GM18519 (cell line): ENCODE measurements at regions not wholly inside any gene's neighbourhood (a gene's known extent, or its start where the extent isn't known, plus 50 kb on each side); places are given as distances from the start of the nearest gene placed in this dataset.
A peak's percentile ranks its signal among the peaks of the same experiment; 100 is the strongest.

Experiments used
- ATAC-seq: cut with Tn5 transposase; IDR thresholded peaks from one replicate; pipeline ENCODE4 v1.9.1; 2021; ENCODE audit warnings: mild to moderate bottlenecking, moderate library complexity; ENCODE audit not compliant: unreplicated experiment, low FRiP score

DNA sequence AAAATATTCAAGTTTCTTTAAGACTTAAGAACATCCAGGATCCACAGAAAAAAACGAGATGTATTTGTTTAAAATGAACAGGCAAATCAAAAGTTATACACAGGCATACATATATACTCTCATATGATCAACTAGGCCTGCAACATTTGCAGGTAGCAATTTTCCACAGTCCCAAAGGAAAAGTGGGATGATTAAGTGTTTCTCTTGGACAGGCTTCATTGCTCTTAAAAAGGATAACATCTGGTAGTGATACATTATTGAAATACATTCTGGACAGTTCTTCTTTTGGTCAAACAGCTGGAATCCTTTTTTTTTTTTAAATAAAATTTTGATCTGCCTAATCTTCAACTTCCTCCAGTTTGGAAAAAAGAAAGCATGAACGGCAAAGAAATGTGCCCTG, 114.8 kb upstream of the TDRD3 start:
- no peak for ATAC-seq

GRCh38 chr13:60282708-60283107, 114.3 kb upstream of the TDRD3 start:
- no peak for ATAC-seq

GRCh38 chr13:60286707-60287106, 110.3 kb upstream of the TDRD3 start:
- ATAC-seq, result no peak

DNA sequence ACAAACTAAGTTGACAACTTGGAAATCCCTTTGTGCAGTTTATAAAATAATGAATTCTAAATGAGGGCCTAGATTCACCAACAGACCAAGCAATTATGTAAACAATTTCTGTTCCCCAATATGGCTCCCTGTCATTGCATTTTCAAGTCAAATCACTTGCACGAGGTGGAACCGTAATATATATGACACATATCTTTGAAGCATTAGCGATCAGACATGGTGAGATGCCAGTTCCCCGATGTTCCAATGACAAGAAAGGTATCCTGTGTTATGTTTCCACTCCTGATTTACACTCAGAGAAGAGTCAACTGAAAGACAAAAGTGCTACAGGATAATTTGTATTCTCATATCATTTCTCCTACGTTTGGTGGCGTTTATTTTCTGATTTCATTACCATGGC, 108.5 kb upstream of the TDRD3 start:
- no peak for ATAC-seq

GRCh38 chr13:60303166-60303565, 93.9 kb upstream of the TDRD3 start:
- ATAC-seq, result no peak

- no peak for ATAC-seq
Measured at GRCh38 chr13:60311527-60311926, 85.5 kb upstream of the TDRD3 start.

- no peak for ATAC-seq
Measured at GRCh38 chr13:60312851-60313505, 84.0 kb upstream of the TDRD3 start.

GRCh38 chr13:60318186-60318585, 78.8 kb upstream of the TDRD3 start:
- ATAC-seq, result no peak

- no peak for ATAC-seq
Measured at GRCh38 chr13:60324131-60324530, 72.9 kb upstream of the TDRD3 start.

DNA sequence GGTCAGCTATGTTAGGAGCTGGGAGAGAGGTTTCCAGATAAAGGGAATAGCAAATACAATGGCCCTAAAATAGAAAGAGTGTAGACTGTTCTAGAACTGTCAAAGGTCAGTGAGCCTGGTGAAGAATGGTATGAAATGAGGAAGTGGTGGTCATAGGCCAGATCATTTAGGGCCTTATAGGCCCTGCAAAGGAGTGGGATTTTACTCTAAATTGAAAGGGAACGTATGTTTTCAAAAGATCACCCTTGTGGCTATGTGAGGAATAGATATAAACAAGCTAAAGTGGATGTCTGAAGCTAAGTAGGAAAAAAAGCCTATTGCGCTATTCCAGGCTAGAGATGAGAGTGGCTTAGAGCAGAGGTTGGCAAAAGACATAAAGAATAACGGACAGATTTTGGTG, 70.7 kb upstream of the TDRD3 start:
- no peak for ATAC-seq

DNA sequence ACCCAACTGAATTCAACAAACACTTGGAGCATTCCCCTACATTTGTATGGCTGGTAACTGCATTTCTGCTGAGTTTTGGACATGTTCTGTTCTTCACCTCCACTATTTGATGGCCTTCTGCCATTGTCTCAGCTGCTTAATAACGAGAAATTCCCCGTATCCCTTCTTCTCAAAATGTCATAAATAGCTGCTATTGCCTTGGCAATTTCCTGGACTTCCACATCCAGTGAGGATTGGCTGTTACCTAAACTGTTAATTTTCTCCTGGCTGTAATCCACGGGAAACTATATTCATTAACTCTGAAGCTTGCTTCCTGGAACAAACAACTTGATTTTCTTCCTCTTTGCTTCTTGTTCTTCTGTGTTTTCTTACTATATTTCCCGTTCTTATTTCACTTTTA, 69.5 kb upstream of the TDRD3 start:
- no peak for ATAC-seq

- ATAC-seq, result no peak
Measured at GRCh38 chr13:60328073-60328472, 68.9 kb upstream of the TDRD3 start.

DNA sequence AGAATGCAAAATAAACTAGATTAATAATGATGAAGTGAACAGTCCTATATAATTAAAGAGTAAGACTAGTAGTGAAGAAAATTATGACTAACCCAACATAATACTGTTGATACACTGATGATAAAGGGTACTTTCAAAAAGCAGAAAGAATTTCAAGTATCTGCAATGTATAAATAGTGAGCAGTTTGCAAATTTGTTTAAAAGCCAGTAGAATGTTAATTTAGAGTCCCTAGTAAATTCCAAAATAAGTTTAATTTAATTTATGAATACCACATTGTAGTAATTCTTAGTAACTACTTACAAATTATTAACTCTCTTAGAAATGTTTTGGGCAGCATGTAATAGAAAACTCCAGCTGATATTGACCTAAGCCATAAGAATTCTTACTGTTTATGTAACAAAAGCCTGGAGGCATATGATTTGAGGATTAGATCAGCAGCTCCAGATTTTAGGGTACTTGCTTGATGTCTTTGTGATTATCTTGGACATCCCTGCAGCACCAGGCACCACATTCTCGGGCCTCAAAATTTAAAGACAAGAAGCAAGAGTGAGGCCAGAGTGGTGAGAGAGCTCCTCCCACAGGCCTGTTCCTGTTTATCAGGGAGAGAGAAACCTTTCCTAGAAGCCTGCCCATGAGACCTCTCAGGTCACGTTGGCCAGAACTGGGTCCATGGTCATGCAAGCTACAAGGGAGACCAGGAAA, 67.6 kb upstream of the TDRD3 start:
- peak; percentile 51 for ATAC-seq

DNA sequence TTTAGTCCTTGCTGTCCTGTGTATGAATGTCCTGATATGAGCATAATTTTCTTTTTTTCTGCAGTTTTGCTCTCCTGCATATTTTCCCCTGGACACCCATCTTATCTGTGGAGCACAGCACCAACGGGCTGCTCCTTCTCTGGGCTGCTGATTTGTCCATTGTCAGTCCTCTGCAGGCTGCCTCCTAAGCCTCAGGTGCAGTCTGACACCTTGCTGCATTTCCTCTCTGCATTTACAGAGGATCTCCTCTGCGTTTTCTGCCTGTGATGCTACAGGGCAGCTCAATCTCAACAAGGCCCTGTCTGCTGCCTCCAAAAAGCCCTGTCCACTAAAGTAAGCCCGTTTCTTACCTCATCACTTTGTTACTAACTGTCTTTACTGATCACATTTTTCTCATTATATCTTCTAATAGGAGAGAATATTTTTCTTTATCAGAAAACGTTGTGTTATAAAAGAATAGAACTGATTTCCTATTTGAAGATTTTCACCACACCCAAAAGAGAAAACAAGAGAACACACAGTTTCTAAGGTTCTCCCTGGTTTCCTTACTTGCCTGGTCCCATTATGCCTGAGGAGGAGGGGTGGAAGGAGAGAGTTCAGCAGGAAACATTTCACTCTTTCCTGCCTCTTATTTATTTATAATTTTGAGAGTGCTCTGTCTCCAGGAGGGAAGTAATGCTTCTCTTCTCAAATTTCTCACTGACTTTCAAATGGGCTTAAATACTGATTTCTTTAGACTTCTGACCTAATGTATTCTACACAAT, 65.6 kb upstream of the TDRD3 start:
- no peak for ATAC-seq

GRCh38 chr13:60332682-60333081, 64.3 kb upstream of the TDRD3 start:
- ATAC-seq, result no peak

- no peak for ATAC-seq
Measured at GRCh38 chr13:60334310-60334709, 62.7 kb upstream of the TDRD3 start.

GRCh38 chr13:60335531-60335930, 61.5 kb upstream of the TDRD3 start:
- ATAC-seq, result no peak

DNA sequence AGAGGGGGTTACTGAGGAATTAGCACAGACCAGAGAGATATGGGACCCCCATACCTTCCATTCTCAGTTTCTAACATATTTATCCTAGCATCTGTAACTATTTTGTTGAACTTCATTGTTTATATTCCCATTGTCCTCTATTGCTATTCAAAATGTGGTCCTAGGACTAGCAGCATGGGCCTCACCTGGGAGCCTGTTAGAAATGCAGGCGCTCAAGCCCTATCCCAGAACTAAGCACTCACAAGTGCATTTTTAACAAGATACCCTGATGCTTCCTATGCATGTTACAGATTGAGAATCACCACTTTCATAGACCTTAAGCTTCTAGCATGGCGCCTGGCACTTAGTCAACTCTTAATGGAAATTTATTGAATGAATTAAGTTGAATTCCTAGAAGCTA, 58.3 kb upstream of the TDRD3 start:
- ATAC-seq, result no peak

GRCh38 chr13:60343978-60344377, 53.0 kb upstream of the TDRD3 start:
- no peak for ATAC-seq

GRCh38 chr13:60347174-60347573, 49.8 kb upstream of the TDRD3 start:
- ATAC-seq, result no peak
